RKO (cell line): ENCODE measurements at regions not wholly inside any gene's neighbourhood (a gene's known extent, or its start where the extent isn't known, plus 50 kb on each side); places are given as distances from the start of the nearest gene placed in this dataset.
"Not testable (repeated sequence)": the region's sequence is repeated elsewhere in the genome, so short reads cannot be mapped to it uniquely, and the experiment has no call there.

ENCODE experiments used
- DNase-seq: peaks from one replicate; pipeline ENCODE4 v3.0.0-alpha.2; 2016; ENCODE audit warnings: low spot score

GRCh38 chr13:112263152-112263551 lies 113.0 kb upstream of the SPACA7 start:
- DNase-seq: no peak

DNA sequence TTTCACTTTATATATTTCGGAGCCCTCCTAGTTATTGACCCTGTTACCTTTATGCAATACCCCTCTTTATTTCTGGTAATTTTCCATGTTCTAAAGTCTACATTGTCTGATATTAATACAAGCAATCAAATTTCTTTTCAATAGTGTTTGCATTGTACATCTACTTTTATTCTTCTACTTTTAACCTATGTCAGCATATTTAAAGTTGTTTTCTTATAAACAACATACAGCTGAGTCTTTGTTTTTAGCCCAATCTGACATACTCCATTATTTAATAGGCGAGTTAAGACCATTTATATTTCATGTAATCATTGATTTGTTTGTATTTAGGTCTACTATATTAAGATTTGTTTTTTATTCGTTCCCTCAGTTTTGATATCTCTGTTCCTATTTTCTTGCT lies 108.5 kb upstream of the SPACA7 start:
- DNase-seq: no peak

DNA sequence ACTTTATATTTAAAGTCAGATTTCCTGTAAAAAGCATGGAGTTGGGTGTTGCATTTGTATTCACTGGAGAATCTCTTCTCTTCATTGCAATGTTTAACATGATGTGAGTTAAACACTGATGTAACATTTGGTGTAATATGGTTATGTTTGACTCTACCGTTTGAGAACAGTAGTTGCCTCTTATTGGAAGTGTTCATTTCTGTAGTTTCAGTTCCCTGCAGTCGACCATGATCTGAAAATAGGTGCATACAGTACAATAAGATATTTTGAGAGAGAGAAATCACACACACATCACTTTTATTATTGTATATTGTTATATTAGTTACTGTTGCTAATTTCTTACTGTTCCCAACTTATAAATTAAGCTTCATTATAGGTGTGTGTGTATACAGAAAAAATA lies 105.2 kb upstream of the SPACA7 start:
- no peak for DNase-seq

DNA sequence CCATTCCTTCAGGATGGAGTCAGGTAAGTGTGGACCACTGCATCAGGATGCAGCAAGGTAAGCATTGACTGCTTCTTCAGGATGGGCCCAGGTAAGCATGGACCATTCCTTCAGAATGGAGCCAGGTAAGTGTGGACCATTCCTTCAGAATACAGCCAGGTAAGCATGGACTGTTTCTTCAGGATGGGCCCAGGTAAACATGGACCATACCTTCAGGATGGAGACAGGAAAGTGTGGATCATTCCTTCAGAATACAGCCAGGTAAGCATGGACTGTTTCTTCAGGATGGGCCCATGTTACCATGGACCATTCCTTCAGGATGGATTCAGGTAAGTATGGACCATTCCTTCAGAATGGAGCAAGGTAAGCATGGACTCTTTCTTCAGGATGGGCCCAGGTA lies 89.4 kb upstream of the SPACA7 start:
- not testable (repeated sequence) for DNase-seq

DNA sequence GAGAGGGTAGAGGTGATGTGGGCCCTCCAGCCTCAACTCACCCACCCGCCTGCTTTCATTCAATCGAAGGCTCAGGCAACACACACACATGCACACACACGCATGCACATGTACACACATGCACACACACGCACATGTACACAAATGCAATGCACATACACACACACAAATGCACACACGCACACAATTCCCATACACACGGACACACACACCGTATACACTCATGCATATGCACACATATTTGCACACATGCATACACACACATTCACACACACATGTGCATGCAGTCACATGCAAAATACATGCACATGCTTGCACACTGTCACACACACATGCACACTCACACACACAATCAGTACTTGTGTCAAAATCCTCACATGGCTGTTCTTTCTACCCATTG lies 55.9 kb upstream of the SPACA7 start:
- no peak for DNase-seq

GRCh38 chr13:112322557-112322956 lies 53.6 kb upstream of the SPACA7 start:
- no peak for DNase-seq

DNA sequence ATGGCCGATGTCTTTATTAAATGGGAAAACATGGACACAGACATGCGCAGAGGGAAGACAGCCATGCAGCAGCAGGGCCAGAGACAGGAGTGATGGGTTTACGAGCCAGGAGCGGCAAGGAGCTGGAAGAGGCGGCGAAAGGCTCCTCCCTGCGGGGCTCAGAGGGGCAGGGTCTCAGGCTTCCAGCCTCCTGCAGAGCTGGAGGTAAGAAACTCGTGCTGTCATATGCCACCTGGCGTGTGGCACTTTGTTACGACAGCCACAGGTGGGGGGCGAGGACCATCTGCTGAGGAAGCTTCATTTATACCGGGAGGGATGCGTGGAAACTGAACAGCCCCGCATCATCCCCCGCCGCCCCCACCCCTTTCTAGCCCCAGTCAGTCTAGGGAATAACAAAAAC lies 52.0 kb upstream of the SPACA7 start:
- DNase-seq: no peak

- DNase-seq: no peak
These were observed 50.9 kb upstream of the SPACA7 start for GRCh38 chr13:112325142-112325808.

GRCh38 chr13:112325920-112326645 lies 50.1 kb upstream of the SPACA7 start:
- DNase-seq: peak; percentile 20
